K562 (cell line): ENCODE measurements at regions not wholly inside any gene's neighbourhood (a gene's known extent, or its start where the extent isn't known, plus 50 kb on each side); places are given as distances from the start of the nearest gene placed in this dataset.

ENCODE experiments used
- ATAC-seq: fragments of 200-7000 bp; cut with Tn5 transposase; 3 replicates; pipeline ENCODE4 v1.9.1; 2020; ENCODE audit warnings: moderate library complexity
- BruUV-seq: library from RNA; stranded (reverse); fragments of 400-500 nt; replicated peaks from 2 replicates; lab custom pipeline; 2021; lab: Mats Ljungman, UMichigan
- CTCF ChIA-PET: fragments of 300-600 bp; formaldehyde crosslinking; extraction: SDS; loops from one replicate; lab custom pipeline; 2021; ENCODE audit warnings: low intra/inter-chr PET ratio; lab: Yijun Ruan, JAX
- POLR2A ChIA-PET: fragments of 300-600, 350-650 bp; sonication (Branson Sonifier 250); formaldehyde crosslinking; extraction: SDS; loops from one replicate; lab custom pipeline; 2021; ENCODE audit warnings: antibody characterized with exemption, inconsistent platforms; lab: Yijun Ruan, JAX
- DNase-seq, 4 experiments: peaks; one replicate each; pipeline versions ENCODE4 v3.0.0 to v3.0.0-alpha.2; 2011 to 2018; ENCODE audit warnings: low spot score in 3 of 4, mixed read lengths in 3 of 4; ENCODE audit errors: extremely low read depth in 1 of 4
- FAIRE-seq: peaks from 2 replicates; lab custom pipeline; 2011; peaks lifted over from hg19 to GRCh38; lab: Jason Lieb, UNC
- H2AFZ ChIP-seq: 2 replicates; pipeline ENCODE4 v1.6.0; 2011; ENCODE audit warnings: low read depth, low read length, control low read depth, inconsistent platforms
- H3K27ac ChIP-seq: fragments of 200-600 bp; 3 replicates; pipeline ENCODE4 v1.8.0; 2011; ENCODE audit warnings: low read depth, mild to moderate bottlenecking, control low read depth, inconsistent platforms, low read length, moderate library complexity, mixed read lengths; ENCODE audit errors: extremely low read depth
- H3K27me3 ChIP-seq, 2 experiments: fragments of 300-600 bp in 1 of 2; 2 replicates in 1 of 2; 3 replicates in 1 of 2; pipeline versions ENCODE4 v1.6.0 to v1.8.0; 2011; ENCODE audit warnings: inconsistent platforms in 2 of 2, low read length in 2 of 2, mild to moderate bottlenecking in 1 of 2, mixed read lengths in 1 of 2, moderate library complexity in 1 of 2; ENCODE audit not compliant: control insufficient read depth in 2 of 2, insufficient read depth in 2 of 2
- H3K36me3 ChIP-seq: fragments of 300-600 bp; 3 replicates; pipeline ENCODE4 v1.8.0; 2011; ENCODE audit warnings: mild to moderate bottlenecking, low read length, inconsistent platforms; ENCODE audit not compliant: control insufficient read depth, insufficient read depth
- H3K4me1 ChIP-seq, 2 experiments: fragments of 200-600 bp in 1 of 2; replicated peaks in 1 of 2; 2 replicates in 1 of 2; 3 replicates in 1 of 2; pipeline versions ENCODE4 v1.5.1 to v1.8.0; 2011; ENCODE audit warnings: inconsistent platforms in 2 of 2, low read length in 2 of 2, mild to moderate bottlenecking in 1 of 2, mixed read lengths in 1 of 2, moderate library complexity in 1 of 2; ENCODE audit not compliant: control insufficient read depth in 2 of 2, insufficient read depth in 2 of 2
- H3K4me2 ChIP-seq: 2 replicates; pipeline ENCODE4 v1.6.1; 2011; ENCODE audit warnings: low read length, control low read depth, inconsistent platforms, mixed read lengths; ENCODE audit not compliant: insufficient read depth
- H3K4me3 ChIP-seq: fragments of 200-600 bp; sonication (generic), shearing (Covaris generic); 2 replicates; pipeline ENCODE4 v1.5.1; 2016; ENCODE audit warnings: control low read depth, inconsistent platforms
- H3K79me2 ChIP-seq: fragments of 200-600 bp; 3 replicates; pipeline ENCODE4 v1.8.0; 2011; ENCODE audit warnings: low read length, inconsistent platforms; ENCODE audit not compliant: control insufficient read depth, insufficient read depth
- H3K9ac ChIP-seq, 2 experiments: 2 replicates each; pipeline versions ENCODE4 v1.6.0 to v1.6.1; 2011; ENCODE audit warnings: low read depth in 2 of 2, low read length in 2 of 2, control low read depth in 1 of 2, inconsistent platforms in 1 of 2, mild to moderate bottlenecking in 1 of 2, mixed read lengths in 1 of 2; ENCODE audit not compliant: insufficient read depth in 1 of 2
- H3K9me1 ChIP-seq: one replicate; pipeline ENCODE4 v1.6.0; 2011; ENCODE audit warnings: inconsistent platforms, mild to moderate bottlenecking, low read length, moderate library complexity; ENCODE audit not compliant: control insufficient read depth, insufficient read depth
- H3K9me3 ChIP-seq: replicated peaks from 2 replicates; pipeline ENCODE4 v1.5.1; 2011; ENCODE audit warnings: low read depth, low read length, inconsistent platforms; ENCODE audit not compliant: control insufficient read depth, insufficient read depth
- H4K20me1 ChIP-seq: replicated peaks from 2 replicates; pipeline ENCODE4 v1.6.1; 2011; ENCODE audit warnings: low read length, inconsistent platforms, mixed read lengths; ENCODE audit not compliant: control insufficient read depth, insufficient read depth
- DNMT1 ChIP-seq: fragments of 450-650 bp; IDR thresholded peaks from 2 replicates; pipeline ENCODE4 v1.6.1; 2016; ENCODE audit warnings: antibody characterized with exemption, mild to moderate bottlenecking
- ESRRA ChIP-seq: fragments of 450-650 bp; IDR thresholded peaks from 2 replicates; pipeline ENCODE4 v1.6.1; 2014; ENCODE audit warnings: low read depth, mild to moderate bottlenecking, moderate library complexity, borderline replicate concordance
- HNRNPLL ChIP-seq: fragments of 200-400 bp; formaldehyde crosslinking; IDR thresholded peaks from 2 replicates; pipeline ENCODE4 v1.6.1; 2017; ENCODE audit warnings: low read length, low read depth, mild to moderate bottlenecking; ENCODE audit not compliant: poor library complexity, severe bottlenecking
- JUNB ChIP-seq: fragments of 450-650 bp; formaldehyde crosslinking; conservative IDR thresholded peaks from 2 replicates; pipeline ENCODE4 v1.4.0; 2020; ENCODE audit warnings: mild to moderate bottlenecking
- KAT7 ChIP-seq: sonication (generic); formaldehyde crosslinking; IDR thresholded peaks from 2 replicates; pipeline ENCODE4 v1.8.0; 2022; ENCODE audit warnings: missing genetic modification reagents, mild to moderate bottlenecking, borderline replicate concordance
- L3MBTL2 ChIP-seq: fragments of 450-650 bp; IDR thresholded peaks from 2 replicates; pipeline ENCODE4 v1.6.1; 2016; ENCODE audit warnings: mild to moderate bottlenecking, moderate library complexity
- MAFK ChIP-seq: IDR thresholded peaks from 2 replicates; pipeline ENCODE4 v1.6.1; 2011; ENCODE audit warnings: low read length, improper control_type of control experiment
- POLR2AphosphoS2 ChIP-seq: IDR thresholded peaks from 2 replicates; pipeline ENCODE4 v1.6.1; 2012; ENCODE audit warnings: low read length, improper control_type of control experiment
- RCOR1 ChIP-seq, 2 experiments: IDR thresholded peaks; 2 replicates each; pipeline ENCODE4 v1.6.1; 2012; ENCODE audit warnings: low read depth in 2 of 2, low read length in 2 of 2, borderline replicate concordance in 1 of 2, improper control_type of control experiment in 1 of 2
- SIX5 ChIP-seq, 2 experiments: IDR thresholded peaks; 2 replicates each; pipeline ENCODE4 v1.6.1; 2011; ENCODE audit warnings: low read length in 2 of 2, borderline replicate concordance in 1 of 2, low read depth in 1 of 2, mild to moderate bottlenecking in 1 of 2, moderate library complexity in 1 of 2; ENCODE audit not compliant: insufficient read depth in 1 of 2
- SMAD3 ChIP-seq: fragments of 450-650 bp; formaldehyde crosslinking; conservative IDR thresholded peaks from 2 replicates; pipeline ENCODE4 v1.4.0; 2020; ENCODE audit warnings: mild to moderate bottlenecking
- ZBTB1 ChIP-seq: sonication (generic); formaldehyde crosslinking; IDR thresholded peaks from 2 replicates; pipeline ENCODE4 v1.8.1; 2023; ENCODE audit warnings: missing genetic modification reagents, low read depth, mild to moderate bottlenecking, borderline replicate concordance
- ZNF707 ChIP-seq: fragments of 250-450 bp; sonication (Bioruptor Pico); conservative IDR thresholded peaks from 2 replicates; pipeline ENCODE4 v1.8.0; 2022; ENCODE audit warnings: inconsistent platforms, mild to moderate bottlenecking, moderate library complexity
- WGBS: fragments of 100-300 bp; shearing (Covaris generic); methylation state at CpG from one replicate; pipeline ENCODE4 v1.1.6; 2016; ENCODE audit warnings: low coverage, mixed read lengths; ENCODE audit not compliant: insufficient coverage; ENCODE audit errors: missing lambda C conversion rate; 5-methylcytosine and 5-hydroxymethylcytosine counted together
- in situ Hi-C: fragments of 300-500 bp; cut with MboI; formaldehyde crosslinking; loops from 4 replicates; pipeline ENCODE4 v1.15.0; 2018; ENCODE audit warnings: inconsistent platforms, mixed read lengths
- intact Hi-C: fragments of 100-400 bp; cut with micrococcal nuclease; formaldehyde crosslinking; loops from 2 replicates; pipeline ENCODE4 v1.14.2; 2022
- TF ChIP-seq, protein P1 (sequence below): sonication (generic); formaldehyde crosslinking; IDR thresholded peaks from 2 replicates; pipeline ENCODE4 v1.5.0; 2020; ENCODE audit warnings: missing genetic modification reagents
- TF ChIP-seq, protein P2 (sequence below): fragments of 250-450 bp; sonication (Bioruptor Pico); IDR thresholded peaks from 2 replicates; pipeline ENCODE4 v1.8.0; 2022; ENCODE audit warnings: moderate library complexity, mild to moderate bottlenecking, inconsistent platforms
- TF ChIP-seq, protein P3 (sequence below): fragments of 450-650 bp; IDR thresholded peaks from 2 replicates; pipeline ENCODE4 v1.6.1; 2016; ENCODE audit warnings: mild to moderate bottlenecking
- TF ChIP-seq, protein P4 (sequence below): fragments of 250-450 bp; sonication (Bioruptor Pico); IDR thresholded peaks from 2 replicates; pipeline ENCODE4 v1.9.0; 2021; ENCODE audit warnings: mild to moderate bottlenecking, inconsistent platforms

DNA sequence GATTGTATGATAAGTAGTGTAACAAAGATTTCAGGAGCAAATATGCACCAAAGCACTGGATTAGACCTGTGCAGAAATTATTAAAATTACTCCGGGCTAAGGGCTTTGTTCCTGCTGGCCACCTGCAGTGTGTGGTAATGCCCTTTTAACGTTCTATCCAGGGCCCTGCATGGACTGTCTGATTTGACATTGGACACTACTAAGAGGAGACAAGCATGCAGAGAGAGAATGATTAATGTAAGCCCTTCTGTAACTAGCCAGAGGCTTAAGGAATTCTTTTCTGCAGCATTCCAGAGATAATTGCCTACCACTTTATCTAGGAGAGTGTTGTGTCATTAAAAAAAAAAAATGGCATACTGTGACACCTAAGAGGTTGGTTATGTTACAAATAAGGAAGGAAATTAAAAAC lies 117.0 kb downstream of the PCDH7 start (continued):
- TF ChIP-seq, protein P1, sequence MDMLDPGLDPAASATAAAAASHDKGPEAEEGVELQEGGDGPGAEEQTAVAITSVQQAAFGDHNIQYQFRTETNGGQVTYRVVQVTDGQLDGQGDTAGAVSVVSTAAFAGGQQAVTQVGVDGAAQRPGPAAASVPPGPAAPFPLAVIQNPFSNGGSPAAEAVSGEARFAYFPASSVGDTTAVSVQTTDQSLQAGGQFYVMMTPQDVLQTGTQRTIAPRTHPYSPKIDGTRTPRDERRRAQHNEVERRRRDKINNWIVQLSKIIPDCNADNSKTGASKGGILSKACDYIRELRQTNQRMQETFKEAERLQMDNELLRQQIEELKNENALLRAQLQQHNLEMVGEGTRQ (CRISPR knock-in tag) = no peak
- no peak for TF ChIP-seq JUNB
- no peak for TF ChIP-seq POLR2AphosphoS2
- TF ChIP-seq ZBTB1 (CRISPR knock-in tag) = no peak
- no peak for TF ChIP-seq L3MBTL2
- TF ChIP-seq, all 486 proteins: peak for 0

DNA sequence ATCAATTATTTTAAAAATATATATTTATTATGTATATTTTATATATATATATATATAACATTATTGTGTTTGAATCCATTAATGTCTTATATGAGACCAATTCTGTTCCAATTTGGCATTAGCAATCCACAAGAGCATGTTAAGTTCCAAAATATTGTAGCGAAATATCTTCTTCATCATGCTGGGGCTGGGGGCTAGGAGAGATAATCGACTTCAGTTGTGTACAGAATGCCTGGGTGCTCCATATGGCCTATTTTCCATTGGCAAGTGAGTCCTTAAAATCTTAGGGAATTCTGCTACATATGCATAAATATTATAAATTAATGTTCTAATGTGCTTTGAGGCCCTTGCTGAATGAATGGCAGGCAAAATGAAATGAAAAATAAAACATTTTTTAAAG lies 117.7 kb downstream of the PCDH7 start:
- Histone ChIP-seq H2AFZ (no peak overlapping the region), H3K9me3 (no peaks in the 10 kb centered on the region), H3K9me1 (no peaks in the 10 kb centered on the region), H3K27me3 (no peaks in the 10 kb centered on the region), H3K4me3 (no peak overlapping the region), H4K20me1 (no peaks in the 10 kb centered on the region), H3K9ac (no peak overlapping the region), H3K79me2 (no peaks in the 10 kb centered on the region), H3K27ac (no peak overlapping the region), H3K36me3 (no peaks in the 10 kb centered on the region), H3K4me2 (no peak overlapping the region), H3K4me1 (no peaks in the 10 kb centered on the region)
- FAIRE-seq = no peak
- 0% methylated on average over 2 of the region's 2 CpGs for WGBS
- intact Hi-C loops = no loop called here
- ChIA-PET CTCF (no interaction called here), POLR2A (no interaction called here)
- no peak for DNase-seq
- no peak for ATAC-seq
- in situ Hi-C loops = no loop called here
- no TSS peak for BruUV-seq
- TF ChIP-seq ESRRA (no peak), RCOR1 (IDR thresholded peaks at IDR 0.05; ENCODE audit: borderline replicate concordance in 1 of 2, low read depth in 2 of 2, low read length in 2 of 2) (no peak), MAFK (no peak), SIX5 (IDR thresholded peaks at IDR 0.05; ENCODE audit: borderline replicate concordance in 1 of 2, insufficient read depth in 1 of 2, low read depth in 1 of 2, low read length in 2 of 2) (no peak), DNMT1 (no peak), HNRNPLL (no peak), ZNF707 (no peak), SMAD3 (CRISPR knock-in tag) (no peak), KAT7 (CRISPR knock-in tag) (no peak)
- TF ChIP-seq, protein P2, sequence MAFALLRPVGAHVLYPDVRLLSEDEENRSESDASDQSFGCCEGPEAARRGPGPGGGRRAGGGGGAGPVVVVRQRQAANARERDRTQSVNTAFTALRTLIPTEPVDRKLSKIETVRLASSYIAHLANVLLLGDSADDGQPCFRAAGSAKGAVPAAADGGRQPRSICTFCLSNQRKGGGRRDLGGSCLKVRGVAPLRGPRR (CRISPR knock-in tag) = no peak
- TF ChIP-seq, protein P3, sequence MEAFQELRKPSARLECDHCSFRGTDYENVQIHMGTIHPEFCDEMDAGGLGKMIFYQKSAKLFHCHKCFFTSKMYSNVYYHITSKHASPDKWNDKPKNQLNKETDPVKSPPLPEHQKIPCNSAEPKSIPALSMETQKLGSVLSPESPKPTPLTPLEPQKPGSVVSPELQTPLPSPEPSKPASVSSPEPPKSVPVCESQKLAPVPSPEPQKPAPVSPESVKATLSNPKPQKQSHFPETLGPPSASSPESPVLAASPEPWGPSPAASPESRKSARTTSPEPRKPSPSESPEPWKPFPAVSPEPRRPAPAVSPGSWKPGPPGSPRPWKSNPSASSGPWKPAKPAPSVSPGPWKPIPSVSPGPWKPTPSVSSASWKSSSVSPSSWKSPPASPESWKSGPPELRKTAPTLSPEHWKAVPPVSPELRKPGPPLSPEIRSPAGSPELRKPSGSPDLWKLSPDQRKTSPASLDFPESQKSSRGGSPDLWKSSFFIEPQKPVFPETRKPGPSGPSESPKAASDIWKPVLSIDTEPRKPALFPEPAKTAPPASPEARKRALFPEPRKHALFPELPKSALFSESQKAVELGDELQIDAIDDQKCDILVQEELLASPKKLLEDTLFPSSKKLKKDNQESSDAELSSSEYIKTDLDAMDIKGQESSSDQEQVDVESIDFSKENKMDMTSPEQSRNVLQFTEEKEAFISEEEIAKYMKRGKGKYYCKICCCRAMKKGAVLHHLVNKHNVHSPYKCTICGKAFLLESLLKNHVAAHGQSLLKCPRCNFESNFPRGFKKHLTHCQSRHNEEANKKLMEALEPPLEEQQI = no peak
- TF ChIP-seq, protein P4, sequence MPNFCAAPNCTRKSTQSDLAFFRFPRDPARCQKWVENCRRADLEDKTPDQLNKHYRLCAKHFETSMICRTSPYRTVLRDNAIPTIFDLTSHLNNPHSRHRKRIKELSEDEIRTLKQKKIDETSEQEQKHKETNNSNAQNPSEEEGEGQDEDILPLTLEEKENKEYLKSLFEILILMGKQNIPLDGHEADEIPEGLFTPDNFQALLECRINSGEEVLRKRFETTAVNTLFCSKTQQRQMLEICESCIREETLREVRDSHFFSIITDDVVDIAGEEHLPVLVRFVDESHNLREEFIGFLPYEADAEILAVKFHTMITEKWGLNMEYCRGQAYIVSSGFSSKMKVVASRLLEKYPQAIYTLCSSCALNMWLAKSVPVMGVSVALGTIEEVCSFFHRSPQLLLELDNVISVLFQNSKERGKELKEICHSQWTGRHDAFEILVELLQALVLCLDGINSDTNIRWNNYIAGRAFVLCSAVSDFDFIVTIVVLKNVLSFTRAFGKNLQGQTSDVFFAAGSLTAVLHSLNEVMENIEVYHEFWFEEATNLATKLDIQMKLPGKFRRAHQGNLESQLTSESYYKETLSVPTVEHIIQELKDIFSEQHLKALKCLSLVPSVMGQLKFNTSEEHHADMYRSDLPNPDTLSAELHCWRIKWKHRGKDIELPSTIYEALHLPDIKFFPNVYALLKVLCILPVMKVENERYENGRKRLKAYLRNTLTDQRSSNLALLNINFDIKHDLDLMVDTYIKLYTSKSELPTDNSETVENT (CRISPR knock-in tag) = no peak
